CD4-positive, alpha-beta T cell (primary cell): ENCODE measurements at regions not wholly inside any gene's neighbourhood (a gene's known extent, or its start where the extent isn't known, plus 50 kb on each side); places are given as distances from the start of the nearest gene placed in this dataset.

ENCODE experiments used
- ATAC-seq: fragments of 200-7000 bp; cut with Tn5 transposase; one replicate; pipeline ENCODE4 v1.10.0; 2022; ENCODE audit warnings: mild to moderate bottlenecking; ENCODE audit not compliant: poor library complexity
- CTCF ChIA-PET: fragments of 350-600 bp; sonication (Branson Sonifier 250); formaldehyde crosslinking; loops from one replicate; lab custom pipeline; 2021; ENCODE audit warnings: antibody characterized with exemption, inconsistent platforms; lab: Charles Lee
- POLR2A ChIA-PET: fragments of 350-600 bp; sonication (Branson Sonifier 250); formaldehyde crosslinking; loops from one replicate; lab custom pipeline; 2021; ENCODE audit warnings: antibody characterized with exemption, inconsistent platforms; lab: Charles Lee
- DNase-seq, 14 experiments: peaks; one replicate each; pipeline ENCODE4 v3.0.0-alpha.2; 2013 to 2020; ENCODE audit warnings: mixed read lengths in 2 of 14
- H3K27ac ChIP-seq, 2 donors: one replicate each; pipeline versions ENCODE4 v1.5.1 to v1.7.0; 2013; ENCODE audit warnings: low read length in 2 of 2, low read depth in 1 of 2, mild to moderate bottlenecking in 1 of 2
- H3K27me3 ChIP-seq, 2 experiments: 1 replicate in 1 of 2; 2 replicates in 1 of 2; pipeline versions ENCODE4 v1.6.1 to v1.7.0; 2013; ENCODE audit warnings: low read length in 2 of 2, control low read depth in 1 of 2, mild to moderate bottlenecking in 1 of 2, moderate library complexity in 1 of 2; ENCODE audit not compliant: insufficient read depth in 2 of 2, control insufficient read depth in 1 of 2
- H3K36me3 ChIP-seq: one replicate; pipeline ENCODE4 v1.6.1; 2013; ENCODE audit warnings: low read length, control low read depth; ENCODE audit not compliant: insufficient read depth
- H3K4me1 ChIP-seq: one replicate; pipeline ENCODE4 v1.6.1; 2013; ENCODE audit warnings: low read length, control low read depth; ENCODE audit not compliant: insufficient read depth
- H3K4me3 ChIP-seq: one replicate; pipeline ENCODE4 v1.5.1; 2013; ENCODE audit warnings: mild to moderate bottlenecking, low read length, moderate library complexity
- H3K9me3 ChIP-seq, 2 experiments: 1 replicate in 1 of 2; 2 replicates in 1 of 2; pipeline versions ENCODE4 v1.6.1 to v1.7.0; 2013; ENCODE audit warnings: low read length in 2 of 2, mild to moderate bottlenecking in 2 of 2, control low read depth in 1 of 2, moderate library complexity in 1 of 2; ENCODE audit not compliant: control insufficient read depth in 1 of 2, insufficient read depth in 1 of 2
- H3K27ac Mint-ChIP-seq: one replicate; pipeline ENCODE4 v1.8.0; 2020; ENCODE audit warnings: mixed read lengths
- H3K27me3 Mint-ChIP-seq: one replicate; pipeline ENCODE4 v1.8.0; 2021; ENCODE audit warnings: mixed read lengths
- H3K36me3 Mint-ChIP-seq: one replicate; pipeline ENCODE4 v1.8.0; 2021; ENCODE audit warnings: low read depth, mixed read lengths
- H3K4me1 Mint-ChIP-seq: one replicate; pipeline ENCODE4 v1.8.0; 2021; ENCODE audit warnings: low read depth, mixed read lengths
- H3K4me3 Mint-ChIP-seq: one replicate; pipeline ENCODE4 v1.8.0; 2020; ENCODE audit warnings: mild to moderate bottlenecking, mixed read lengths
- H3K9me3 Mint-ChIP-seq: one replicate; pipeline ENCODE4 v1.8.0; 2020; ENCODE audit warnings: mixed read lengths
- intact Hi-C, 2 experiments: fragments of 100-400 bp; cut with DNase I in 1 of 2; cut with micrococcal nuclease in 1 of 2; formaldehyde crosslinking; loops; one replicate each; pipeline versions ENCODE4 v1.15.1 to v1.9.0; 2023 to 2025; cut with DNase I, micrococcal nuclease
- TF ChIP-seq, protein P1 (sequence below): fragments of 200-600 bp; IDR thresholded peaks from one replicate; pipeline ENCODE4 v1.8.0; 2022; ENCODE audit warnings: antibody characterized with exemption, mild to moderate bottlenecking

DNA sequence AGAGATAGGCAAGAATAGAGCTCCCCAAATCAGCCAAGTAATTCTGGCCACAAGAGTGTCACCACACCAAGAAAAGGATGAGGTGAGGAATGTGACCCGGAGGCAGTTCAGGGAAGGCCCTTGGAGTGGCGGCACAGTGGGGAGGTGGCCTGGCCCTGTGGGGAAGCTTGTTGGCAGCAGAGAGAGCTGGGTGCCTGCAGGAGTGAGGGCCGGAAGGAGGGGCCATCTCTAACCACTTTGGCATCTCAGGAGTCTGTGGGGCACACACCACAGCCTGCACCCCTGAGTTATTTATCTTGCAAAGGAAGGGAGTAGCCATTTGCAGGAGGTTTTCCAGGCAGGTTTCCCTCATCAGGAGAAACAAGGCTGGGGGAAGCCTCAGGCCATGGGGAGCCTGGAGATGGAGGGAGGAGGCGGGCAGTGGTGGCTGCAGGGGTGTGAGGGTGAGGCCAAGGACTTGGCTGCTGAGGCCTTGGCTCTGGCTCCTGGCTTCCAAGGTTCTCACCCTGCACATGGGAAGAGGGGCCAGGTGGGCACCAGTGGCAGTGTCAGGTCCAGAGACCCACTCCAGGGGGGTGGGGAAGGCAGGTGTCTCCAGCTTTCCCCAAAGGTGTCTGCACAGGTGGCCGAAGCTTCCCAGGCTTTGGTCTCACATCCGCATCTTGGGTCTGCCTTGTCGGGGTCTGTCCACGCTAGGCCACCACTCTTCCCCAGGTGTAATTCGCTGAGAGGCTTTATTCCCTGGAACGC lies 370.2 kb downstream of the CTTN start:
- DNase-seq = no peak

DNA sequence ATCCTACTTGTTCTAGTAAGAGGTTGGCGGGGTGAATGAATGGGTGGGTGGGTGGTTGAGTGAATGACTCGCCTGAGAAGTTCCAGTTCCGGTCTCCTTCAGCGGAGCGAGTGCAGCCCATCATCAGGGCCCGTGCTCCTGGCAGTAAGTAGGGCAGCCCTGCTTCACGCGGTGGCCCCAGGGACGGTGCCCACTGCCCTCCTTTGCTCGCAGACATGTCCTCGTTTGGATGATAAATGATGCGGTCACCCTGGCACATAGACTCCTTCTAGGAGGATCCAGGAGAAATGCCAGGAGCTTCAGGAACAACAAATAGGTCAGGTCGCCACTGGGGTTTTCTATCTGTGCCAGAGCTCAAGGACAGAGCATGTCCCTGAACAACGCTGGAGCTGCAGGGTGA lies 370.8 kb downstream of the CTTN start:
- H3K4me1 ChIP-seq = no peaks in the 10 kb centered on the region
- Mint-ChIP-seq H3K9me3 (no peaks in the 10 kb centered on the region), H3K36me3 (no peaks in the 10 kb centered on the region), H3K27me3 (peaks cover 5% of the 10 kb centered on the region), H3K4me1 (no peaks in the 10 kb centered on the region), H3K27ac (no peak overlapping the region), H3K4me3 (no peak overlapping the region)
- TF ChIP-seq, protein P1, sequence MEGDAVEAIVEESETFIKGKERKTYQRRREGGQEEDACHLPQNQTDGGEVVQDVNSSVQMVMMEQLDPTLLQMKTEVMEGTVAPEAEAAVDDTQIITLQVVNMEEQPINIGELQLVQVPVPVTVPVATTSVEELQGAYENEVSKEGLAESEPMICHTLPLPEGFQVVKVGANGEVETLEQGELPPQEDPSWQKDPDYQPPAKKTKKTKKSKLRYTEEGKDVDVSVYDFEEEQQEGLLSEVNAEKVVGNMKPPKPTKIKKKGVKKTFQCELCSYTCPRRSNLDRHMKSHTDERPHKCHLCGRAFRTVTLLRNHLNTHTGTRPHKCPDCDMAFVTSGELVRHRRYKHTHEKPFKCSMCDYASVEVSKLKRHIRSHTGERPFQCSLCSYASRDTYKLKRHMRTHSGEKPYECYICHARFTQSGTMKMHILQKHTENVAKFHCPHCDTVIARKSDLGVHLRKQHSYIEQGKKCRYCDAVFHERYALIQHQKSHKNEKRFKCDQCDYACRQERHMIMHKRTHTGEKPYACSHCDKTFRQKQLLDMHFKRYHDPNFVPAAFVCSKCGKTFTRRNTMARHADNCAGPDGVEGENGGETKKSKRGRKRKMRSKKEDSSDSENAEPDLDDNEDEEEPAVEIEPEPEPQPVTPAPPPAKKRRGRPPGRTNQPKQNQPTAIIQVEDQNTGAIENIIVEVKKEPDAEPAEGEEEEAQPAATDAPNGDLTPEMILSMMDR = no peak
- no peaks in the 10 kb centered on the region for H3K36me3 ChIP-seq
- no peak overlapping the region for H3K27ac ChIP-seq
- no peaks in the 10 kb centered on the region for H3K27me3 ChIP-seq
- intact Hi-C loops = no loop called here
- ChIA-PET POLR2A (no interaction called here), CTCF (no interaction called here)
- DNase-seq (no peak), ATAC-seq (no peak)
- H3K4me3 ChIP-seq = no peak overlapping the region
- H3K9me3 ChIP-seq = peaks cover 0 to 4% of the 10 kb centered on the region in 2 experiments

More for the DNA sequence above, 370.2 kb downstream of the CTTN start:
- Mint-ChIP-seq H3K9me3 (no peaks in the 10 kb centered on the region), H3K27ac (no peak overlapping the region), H3K4me1 (no peaks in the 10 kb centered on the region), H3K27me3 (peaks cover 5% of the 10 kb centered on the region), H3K36me3 (no peaks in the 10 kb centered on the region), H3K4me3 (no peak overlapping the region)
- CTCF ChIA-PET = no interaction called here
- no peak for ATAC-seq
- TF ChIP-seq, protein P1 = no peak
- no peak overlapping the region for H3K4me3 ChIP-seq
- no peaks in the 10 kb centered on the region for H3K27me3 ChIP-seq
- no peak overlapping the region for H3K27ac ChIP-seq
- H3K9me3 ChIP-seq = peaks cover 0 to 5% of the 10 kb centered on the region in 2 experiments
- no peaks in the 10 kb centered on the region for H3K4me1 ChIP-seq
- no peaks in the 10 kb centered on the region for H3K36me3 ChIP-seq
- POLR2A ChIA-PET = no interaction called here
- intact Hi-C loops = no loop called here

DNA sequence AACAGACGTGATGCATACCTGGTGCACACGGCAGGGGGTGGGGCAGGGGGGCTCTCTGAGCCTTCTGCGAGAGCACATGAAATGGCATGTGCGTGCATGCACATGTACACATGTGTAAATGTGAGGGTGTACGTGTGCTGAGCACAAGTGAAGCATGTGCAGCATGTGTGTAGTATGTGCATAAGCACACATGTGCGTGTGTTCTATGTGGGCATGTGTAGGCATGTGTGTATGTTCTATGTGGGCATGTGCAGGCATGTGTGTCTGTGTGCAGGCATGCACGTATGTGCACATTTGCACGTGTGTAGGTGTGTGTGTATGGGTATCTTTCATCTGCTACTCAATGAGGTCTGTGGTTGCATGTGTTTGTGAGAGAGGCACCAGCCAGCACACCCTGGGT lies 371.2 kb downstream of the CTTN start:
- H3K9me3 Mint-ChIP-seq = no peaks in the 10 kb centered on the region
- no peak overlapping the region for H3K4me3 ChIP-seq
- H3K36me3 Mint-ChIP-seq = no peaks in the 10 kb centered on the region
- no peaks in the 10 kb centered on the region for H3K4me1 Mint-ChIP-seq
- no peak overlapping the region for H3K27ac ChIP-seq
- H3K36me3 ChIP-seq = no peaks in the 10 kb centered on the region
- H3K9me3 ChIP-seq = peaks cover 0 to 4% of the 10 kb centered on the region in 2 experiments
- DNase-seq (no peak), ATAC-seq (no peak)
- H3K27ac Mint-ChIP-seq = no peak overlapping the region
- intact Hi-C loops = no loop called here
- H3K4me3 Mint-ChIP-seq = no peak overlapping the region
- H3K27me3 ChIP-seq = no peaks in the 10 kb centered on the region
- ChIA-PET CTCF (no interaction called here), POLR2A (no interaction called here)
- peaks cover 5% of the 10 kb centered on the region for H3K27me3 Mint-ChIP-seq
- TF ChIP-seq, protein P1 = no peak
- no peaks in the 10 kb centered on the region for H3K4me1 ChIP-seq
